ENCODE measurements at regions not wholly inside any gene's neighbourhood (a gene's known extent, or its start where the extent isn't known, plus 50 kb on each side); places are given as distances from the start of the nearest gene placed in this dataset.

DNA sequence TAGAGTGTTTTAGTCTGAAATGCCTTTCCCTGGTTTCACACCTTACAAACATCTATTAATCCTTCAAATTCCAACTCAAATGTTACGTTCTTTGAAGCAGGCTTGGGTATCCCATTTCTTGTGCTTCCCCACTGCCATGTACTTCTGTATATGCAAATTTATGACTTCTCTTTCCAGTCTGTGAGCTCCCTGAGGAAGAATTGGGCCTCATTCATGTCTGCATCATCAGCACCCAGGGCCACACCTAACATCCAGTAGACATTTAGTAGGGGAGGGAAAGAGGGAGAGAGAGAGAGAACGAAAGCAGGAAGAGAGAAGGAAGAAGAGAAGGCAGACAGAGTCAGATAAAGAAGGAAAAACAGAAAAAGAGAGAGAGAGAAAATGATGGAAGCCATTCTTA lies 53.3 kb upstream of the KY start:
- no peak overlapping the region for H3K4me3 ChIP-seq (ENCODE audit: low read depth, low read length)
- TF ChIP-seq, protein P1, sequence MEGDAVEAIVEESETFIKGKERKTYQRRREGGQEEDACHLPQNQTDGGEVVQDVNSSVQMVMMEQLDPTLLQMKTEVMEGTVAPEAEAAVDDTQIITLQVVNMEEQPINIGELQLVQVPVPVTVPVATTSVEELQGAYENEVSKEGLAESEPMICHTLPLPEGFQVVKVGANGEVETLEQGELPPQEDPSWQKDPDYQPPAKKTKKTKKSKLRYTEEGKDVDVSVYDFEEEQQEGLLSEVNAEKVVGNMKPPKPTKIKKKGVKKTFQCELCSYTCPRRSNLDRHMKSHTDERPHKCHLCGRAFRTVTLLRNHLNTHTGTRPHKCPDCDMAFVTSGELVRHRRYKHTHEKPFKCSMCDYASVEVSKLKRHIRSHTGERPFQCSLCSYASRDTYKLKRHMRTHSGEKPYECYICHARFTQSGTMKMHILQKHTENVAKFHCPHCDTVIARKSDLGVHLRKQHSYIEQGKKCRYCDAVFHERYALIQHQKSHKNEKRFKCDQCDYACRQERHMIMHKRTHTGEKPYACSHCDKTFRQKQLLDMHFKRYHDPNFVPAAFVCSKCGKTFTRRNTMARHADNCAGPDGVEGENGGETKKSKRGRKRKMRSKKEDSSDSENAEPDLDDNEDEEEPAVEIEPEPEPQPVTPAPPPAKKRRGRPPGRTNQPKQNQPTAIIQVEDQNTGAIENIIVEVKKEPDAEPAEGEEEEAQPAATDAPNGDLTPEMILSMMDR (IDR thresholded peaks at IDR 0.05; ENCODE audit: insufficient read depth, low read length, poor library complexity, severe bottlenecking): no peak
- no peaks in the 10 kb centered on the region for H3K27me3 ChIP-seq (ENCODE audit: control insufficient read depth, insufficient read depth, low read length)
- H3K36me3 ChIP-seq (ENCODE audit: control insufficient read depth, insufficient read depth, low read length): no peaks in the 10 kb centered on the region
- DNase-seq (ENCODE audit: low read depth): no peak

DNA sequence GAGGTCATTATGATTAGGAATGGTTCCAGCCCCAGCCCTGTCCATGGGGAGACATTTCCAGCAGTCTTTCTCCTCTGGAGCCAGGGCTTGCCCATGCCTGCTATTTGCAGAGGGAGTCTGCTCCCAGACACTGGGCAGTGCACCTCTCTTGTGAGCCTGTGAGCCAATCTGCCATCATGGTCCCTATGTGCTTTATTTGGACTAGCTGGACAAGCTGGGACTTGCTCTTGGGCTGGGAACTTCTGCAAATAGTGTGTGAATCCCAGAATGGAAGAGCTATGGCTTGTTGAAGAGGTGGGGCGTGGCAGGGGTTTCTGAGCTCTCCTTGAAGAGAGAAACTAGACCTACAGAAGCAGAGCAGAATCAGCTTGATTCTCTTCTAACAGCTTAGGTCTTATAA lies 53.7 kb upstream of the KY start:
- no peak for DNase-seq (ENCODE audit: low read depth)
- Histone ChIP-seq H3K27me3 (ENCODE audit: control insufficient read depth, insufficient read depth, low read length) (no peaks in the 10 kb centered on the region), H3K36me3 (ENCODE audit: control insufficient read depth, insufficient read depth, low read length) (no peaks in the 10 kb centered on the region), H3K4me3 (ENCODE audit: low read depth, low read length) (no peak overlapping the region)
- TF ChIP-seq, protein P1 (IDR thresholded peaks at IDR 0.05; ENCODE audit: insufficient read depth, low read length, poor library complexity, severe bottlenecking): no peak

- TF ChIP-seq, protein P1 (IDR thresholded peaks at IDR 0.05; ENCODE audit: insufficient read depth, low read length, poor library complexity, severe bottlenecking): no peak
- no peaks in the 10 kb centered on the region for H3K36me3 ChIP-seq (ENCODE audit: control insufficient read depth, insufficient read depth, low read length)
- H3K27me3 ChIP-seq (ENCODE audit: control insufficient read depth, insufficient read depth, low read length): no peaks in the 10 kb centered on the region
- no peak for DNase-seq (ENCODE audit: low read depth)
- no peak overlapping the region for H3K4me3 ChIP-seq (ENCODE audit: low read depth, low read length)
Measured at GRCh38 chr3:134707908-134708597, 57.2 kb upstream of the KY start.

GRCh38 chr3:134708671-134709070 lies 57.8 kb upstream of the KY start:
- no peak overlapping the region for H3K4me3 ChIP-seq (ENCODE audit: low read depth, low read length)
- peak; percentile 7 for DNase-seq (ENCODE audit: low read depth)
- TF ChIP-seq, protein P1 (IDR thresholded peaks at IDR 0.05; ENCODE audit: insufficient read depth, low read length, poor library complexity, severe bottlenecking): no peak
- H3K36me3 ChIP-seq (ENCODE audit: control insufficient read depth, insufficient read depth, low read length): no peaks in the 10 kb centered on the region
- no peaks in the 10 kb centered on the region for H3K27me3 ChIP-seq (ENCODE audit: control insufficient read depth, insufficient read depth, low read length)

- TF ChIP-seq, protein P1 (IDR thresholded peaks at IDR 0.05; ENCODE audit: insufficient read depth, low read length, poor library complexity, severe bottlenecking): no peak
- Histone ChIP-seq H3K27me3 (ENCODE audit: control insufficient read depth, insufficient read depth, low read length) (no peaks in the 10 kb centered on the region), H3K4me3 (ENCODE audit: low read depth, low read length) (no peak overlapping the region), H3K36me3 (ENCODE audit: control insufficient read depth, insufficient read depth, low read length) (no peaks in the 10 kb centered on the region)
- DNase-seq (ENCODE audit: low read depth): no peak
Measured at GRCh38 chr3:134709076-134709475, 58.3 kb upstream of the KY start.

Measured in kidney epithelial cell (primary cell).